PFSK-1 (cell line): ENCODE measurements at regions not wholly inside any gene's neighbourhood (a gene's known extent, or its start where the extent isn't known, plus 50 kb on each side); places are given as distances from the start of the nearest gene placed in this dataset.

ENCODE experiments used
- FOXP2 ChIP-seq: optimal IDR thresholded peaks from 2 replicates; pipeline ENCODE3; 2011; ENCODE audit warnings: borderline replicate concordance, control low read depth, inconsistent platforms; ENCODE audit not compliant: insufficient read depth; ENCODE audit errors: extremely low read length, extremely low read depth
- REST ChIP-seq, 2 experiments: IDR thresholded peaks; 2 replicates each; pipeline versions ENCODE4 v1.6.1 to v1.8.0; 2011 to 2012; ENCODE audit warnings: low read depth in 2 of 2, low read length in 2 of 2, control low read depth in 1 of 2, inconsistent platforms in 1 of 2, mild to moderate bottlenecking in 1 of 2, moderate library complexity in 1 of 2; ENCODE audit not compliant: insufficient read depth in 1 of 2
- SIN3A ChIP-seq: IDR thresholded peaks from 2 replicates; pipeline ENCODE4 v1.6.1; 2012; ENCODE audit warnings: mild to moderate bottlenecking, low read length, moderate library complexity, borderline replicate concordance; ENCODE audit not compliant: insufficient read depth
- TAF1 ChIP-seq: IDR thresholded peaks from 2 replicates; pipeline ENCODE4 v1.6.1; 2012; ENCODE audit warnings: low read length, control low read depth, borderline replicate concordance; ENCODE audit not compliant: insufficient read depth

GRCh38 chr10:109457302-109457638, 466.0 kb downstream of the XPNPEP1 start:
- TF ChIP-seq TAF1, result no peak
- no peak for TF ChIP-seq FOXP2
- TF ChIP-seq SIN3A, result no peak
- no peak for TF ChIP-seq REST (IDR thresholded peaks at IDR 0.05; ENCODE audit: insufficient read depth in 1 of 2, low read depth in 2 of 2, low read length in 2 of 2)
